ENCODE measurements at regions not wholly inside any gene's neighbourhood (a gene's known extent, or its start where the extent isn't known, plus 50 kb on each side); places are given as distances from the start of the nearest gene placed in this dataset.

- TF ChIP-seq CTCF (IDR thresholded peaks at IDR 0.05; ENCODE audit: insufficient read depth, low read depth, low read length), result no peak
- TF ChIP-seq EZH2 (IDR thresholded peaks at IDR 0.05; ENCODE audit: insufficient read depth, low read length), result no peak
Measured at GRCh38 chr3:10637342-10637741, 132.0 kb upstream of the ATP2B2 start.

Data from astrocyte (in vitro differentiated cells and primary cell).